ENCODE measurements at regions not wholly inside any gene's neighbourhood (a gene's known extent, or its start where the extent isn't known, plus 50 kb on each side); places are given as distances from the start of the nearest gene placed in this dataset.

DNA sequence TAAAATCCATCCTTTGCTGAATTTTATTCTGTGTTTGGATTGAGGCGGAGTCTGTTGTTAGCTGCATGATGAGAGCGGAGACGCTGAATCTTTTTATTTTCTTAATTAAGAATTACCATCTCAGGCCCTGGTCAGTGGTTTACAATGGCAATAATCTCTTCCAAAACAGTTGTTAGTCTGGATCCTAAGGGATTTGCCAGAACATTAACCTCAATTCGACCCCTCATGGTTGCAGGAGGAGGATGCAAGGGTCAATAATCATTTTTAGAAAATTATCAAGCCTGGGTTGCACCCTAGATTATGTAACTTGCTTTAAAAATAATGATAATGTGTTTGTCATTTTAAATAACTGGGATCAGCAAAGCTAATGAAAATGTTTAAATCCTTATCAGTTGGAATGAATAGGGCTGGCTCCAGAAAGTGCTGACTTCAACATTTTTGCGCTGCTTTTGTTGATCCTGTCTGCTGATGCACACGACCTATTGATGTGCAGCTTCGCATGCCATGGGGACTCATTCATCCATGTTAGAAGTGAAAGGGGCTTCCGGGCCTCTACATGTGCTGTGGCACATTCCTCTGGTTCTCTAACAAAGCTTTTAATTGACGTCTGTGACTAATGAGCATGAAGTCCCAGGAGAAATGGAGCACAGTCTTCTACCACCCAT lies 80.7 kb upstream of the KIAA1217 start:
- Histone ChIP-seq H3K27ac (ENCODE audit: insufficient read depth in 1 of 2, low read depth in 1 of 2, low read length in 2 of 2, poor library complexity in 1 of 2, severe bottlenecking in 2 of 2) (no peak overlapping the region), H3K4me1 (ENCODE audit: control extremely low read depth in 1 of 4, control insufficient read depth in 4 of 4, insufficient read depth in 4 of 4, low read length in 3 of 4) (no peaks in the 10 kb centered on the region), H3K4me3 (ENCODE audit: control insufficient read depth in 1 of 7, extremely low read depth in 1 of 7, insufficient read depth in 4 of 7, low read depth in 2 of 7, low read length in 6 of 7) (no peak overlapping the region), H3K9me3 (ENCODE audit: control extremely low read depth in 1 of 5, control insufficient read depth in 4 of 5, insufficient read depth in 2 of 5, low read depth in 1 of 5, low read length in 4 of 5) (no peaks in the 10 kb centered on the region), H3K27me3 (replicated peaks in 2 of 5; ENCODE audit: control insufficient read depth in 4 of 5, insufficient read depth in 5 of 5, low read length in 4 of 5) (no peaks in the 10 kb centered on the region), H3K36me3 (ENCODE audit: control insufficient read depth in 4 of 4, insufficient read depth in 4 of 4, low read length in 3 of 4) (no peaks in the 10 kb centered on the region)
- WGBS (ENCODE audit: insufficient coverage) = 100% methylated on average over 4 of the region's 9 CpGs
- ChIA-PET CTCF (no interaction called here), POLR2A (no interaction called here)
- no peak for DNase-seq

DNA sequence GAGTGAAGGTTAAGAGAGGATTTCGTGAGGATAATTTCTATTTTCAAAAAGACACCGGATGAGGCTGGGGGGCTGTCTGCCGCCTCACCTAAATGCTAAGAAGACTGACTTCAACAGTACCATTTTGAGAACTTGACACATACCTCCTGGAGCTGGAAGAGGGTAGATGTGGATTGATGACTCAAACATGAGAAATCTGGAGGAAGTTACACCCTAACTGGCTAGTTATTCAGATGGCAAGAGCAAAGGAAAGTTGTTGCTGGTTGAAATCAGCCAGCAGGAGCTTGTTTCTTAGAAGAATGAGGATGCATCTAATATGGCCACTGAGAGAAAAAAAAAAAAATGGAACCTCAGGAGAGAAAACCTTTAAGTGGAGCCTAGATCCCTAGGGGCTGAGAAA lies 76.2 kb upstream of the KIAA1217 start:
- Histone ChIP-seq H3K27ac (ENCODE audit: insufficient read depth in 1 of 2, low read depth in 1 of 2, low read length in 2 of 2, poor library complexity in 1 of 2, severe bottlenecking in 2 of 2) (no peak overlapping the region), H3K4me1 (ENCODE audit: control extremely low read depth in 1 of 4, control insufficient read depth in 4 of 4, insufficient read depth in 4 of 4, low read length in 3 of 4) (no peaks in the 10 kb centered on the region), H3K36me3 (ENCODE audit: control insufficient read depth in 4 of 4, insufficient read depth in 4 of 4, low read length in 3 of 4) (no peaks in the 10 kb centered on the region), H3K4me3 (ENCODE audit: control insufficient read depth in 1 of 7, extremely low read depth in 1 of 7, insufficient read depth in 4 of 7, low read depth in 2 of 7, low read length in 6 of 7) (no peak overlapping the region), H3K27me3 (replicated peaks in 2 of 5; ENCODE audit: control insufficient read depth in 4 of 5, insufficient read depth in 5 of 5, low read length in 4 of 5) (no peaks in the 10 kb centered on the region), H3K9me3 (ENCODE audit: control extremely low read depth in 1 of 5, control insufficient read depth in 4 of 5, insufficient read depth in 2 of 5, low read depth in 1 of 5, low read length in 4 of 5) (no peaks in the 10 kb centered on the region)
- WGBS (ENCODE audit: insufficient coverage) = 100% methylated on average over 1 of the region's 3 CpGs
- CTCF ChIA-PET = no interaction called here
- DNase-seq = no peak
- POLR2A ChIA-PET = no interaction called here

DNA sequence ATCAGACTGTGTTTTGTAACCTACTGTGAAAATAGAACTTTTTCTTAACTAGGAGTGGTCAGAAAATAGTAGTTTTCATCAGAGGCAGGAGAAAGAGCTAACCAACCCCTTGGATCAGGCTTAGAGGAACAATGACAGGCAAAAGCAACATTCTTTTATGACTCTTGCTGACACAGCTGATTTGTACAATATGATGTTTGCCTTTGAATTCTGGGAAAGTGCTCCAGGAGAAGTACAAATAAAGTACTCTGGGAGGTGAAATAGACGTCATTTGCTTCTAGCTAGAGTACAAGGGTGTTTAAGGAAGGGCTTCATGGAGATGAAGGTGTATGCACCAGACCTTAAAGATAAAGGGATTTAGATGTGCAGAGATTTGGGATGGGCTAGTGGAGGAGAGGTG lies 75.1 kb upstream of the KIAA1217 start:
- Histone ChIP-seq H3K27me3 (replicated peaks in 2 of 5; ENCODE audit: control insufficient read depth in 4 of 5, insufficient read depth in 5 of 5, low read length in 4 of 5) (no peaks in the 10 kb centered on the region), H3K4me1 (ENCODE audit: control extremely low read depth in 1 of 4, control insufficient read depth in 4 of 4, insufficient read depth in 4 of 4, low read length in 3 of 4) (no peaks in the 10 kb centered on the region), H3K9me3 (ENCODE audit: control extremely low read depth in 1 of 5, control insufficient read depth in 4 of 5, insufficient read depth in 2 of 5, low read depth in 1 of 5, low read length in 4 of 5) (no peaks in the 10 kb centered on the region), H3K36me3 (ENCODE audit: control insufficient read depth in 4 of 4, insufficient read depth in 4 of 4, low read length in 3 of 4) (no peaks in the 10 kb centered on the region), H3K4me3 (ENCODE audit: control insufficient read depth in 1 of 7, extremely low read depth in 1 of 7, insufficient read depth in 4 of 7, low read depth in 2 of 7, low read length in 6 of 7) (no peak overlapping the region), H3K27ac (ENCODE audit: insufficient read depth in 1 of 2, low read depth in 1 of 2, low read length in 2 of 2, poor library complexity in 1 of 2, severe bottlenecking in 2 of 2) (no peak overlapping the region)
- ChIA-PET CTCF (interaction anchor here (0.6 kb wide), 1 partner anchor 373 kb away, joined by 3 read pairs; no protein-coding TSS in a partner anchor), POLR2A (no interaction called here)
- no peak for DNase-seq
- 58% methylated on average over 1 of the region's 1 CpG for WGBS (ENCODE audit: insufficient coverage)

DNA sequence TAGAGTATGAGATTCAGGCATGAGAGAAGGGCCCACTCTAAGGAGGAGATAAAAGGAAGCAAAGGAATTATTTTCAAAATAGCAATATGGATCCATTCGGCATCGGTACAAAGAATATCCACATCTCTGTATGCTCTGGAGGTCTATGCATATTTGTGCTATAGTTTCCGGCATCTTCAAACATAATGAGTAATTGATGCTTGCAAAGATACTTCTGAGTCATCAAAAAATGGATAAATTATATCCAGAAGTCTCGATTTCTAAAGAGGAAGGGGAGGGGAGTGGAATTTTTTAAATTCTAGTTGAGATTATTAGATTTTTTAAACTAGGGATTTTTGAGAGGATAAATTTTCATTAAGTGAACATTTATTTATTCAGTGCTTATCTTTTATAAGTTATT lies 72.9 kb upstream of the KIAA1217 start:
- no peak overlapping the region for H3K27ac ChIP-seq (ENCODE audit: insufficient read depth in 1 of 2, low read depth in 1 of 2, low read length in 2 of 2, poor library complexity in 1 of 2, severe bottlenecking in 2 of 2)
- H3K27me3 ChIP-seq (replicated peaks in 2 of 5; ENCODE audit: control insufficient read depth in 4 of 5, insufficient read depth in 5 of 5, low read length in 4 of 5) = no peaks in the 10 kb centered on the region
- no peaks in the 10 kb centered on the region for H3K4me1 ChIP-seq (ENCODE audit: control extremely low read depth in 1 of 4, control insufficient read depth in 4 of 4, insufficient read depth in 4 of 4, low read length in 3 of 4)
- ChIA-PET CTCF (no interaction called here), POLR2A (no interaction called here)
- H3K36me3 ChIP-seq (ENCODE audit: control insufficient read depth in 4 of 4, insufficient read depth in 4 of 4, low read length in 3 of 4) = no peaks in the 10 kb centered on the region
- DNase-seq = no peak
- 100% methylated on average over 1 of the region's 4 CpGs for WGBS (ENCODE audit: insufficient coverage)
- H3K4me3 ChIP-seq (ENCODE audit: control insufficient read depth in 1 of 7, extremely low read depth in 1 of 7, insufficient read depth in 4 of 7, low read depth in 2 of 7, low read length in 6 of 7) = no peak overlapping the region
- peaks cover 0 to 6% (median 0%) of the 10 kb centered on the region in 5 experiments for H3K9me3 ChIP-seq (ENCODE audit: control extremely low read depth in 1 of 5, control insufficient read depth in 4 of 5, insufficient read depth in 2 of 5, low read depth in 1 of 5, low read length in 4 of 5)

DNA sequence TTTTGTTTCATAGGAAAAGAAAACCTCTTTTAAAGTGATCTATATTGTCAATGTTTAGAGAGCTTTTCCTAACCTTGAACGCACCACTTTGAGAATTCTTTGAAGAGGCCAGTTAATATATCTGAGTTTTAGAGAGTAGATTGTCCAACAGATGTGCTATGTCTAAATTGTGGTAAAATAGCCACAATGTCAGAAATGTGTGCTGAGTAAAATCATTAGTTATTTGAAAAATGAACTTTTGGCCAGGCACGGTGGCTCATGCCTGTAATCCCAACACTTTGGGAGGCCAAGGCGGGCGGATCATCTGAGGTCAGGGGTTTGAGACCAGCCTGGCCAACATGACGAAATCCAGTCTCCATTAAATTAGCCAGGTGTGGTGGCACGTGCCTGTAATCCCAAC lies 61.6 kb upstream of the KIAA1217 start:
- ChIA-PET CTCF (no interaction called here), POLR2A (no interaction called here)
- no peaks in the 10 kb centered on the region for H3K27me3 ChIP-seq (replicated peaks in 2 of 5; ENCODE audit: control insufficient read depth in 4 of 5, insufficient read depth in 5 of 5, low read length in 4 of 5)
- no peak overlapping the region for H3K4me3 ChIP-seq (ENCODE audit: control insufficient read depth in 1 of 7, extremely low read depth in 1 of 7, insufficient read depth in 4 of 7, low read depth in 2 of 7, low read length in 6 of 7)
- no peaks in the 10 kb centered on the region for H3K9me3 ChIP-seq (ENCODE audit: control extremely low read depth in 1 of 5, control insufficient read depth in 4 of 5, insufficient read depth in 2 of 5, low read depth in 1 of 5, low read length in 4 of 5)
- no peak overlapping the region for H3K27ac ChIP-seq (ENCODE audit: insufficient read depth in 1 of 2, low read depth in 1 of 2, low read length in 2 of 2, poor library complexity in 1 of 2, severe bottlenecking in 2 of 2)
- H3K36me3 ChIP-seq (ENCODE audit: control insufficient read depth in 4 of 4, insufficient read depth in 4 of 4, low read length in 3 of 4) = no peaks in the 10 kb centered on the region
- DNase-seq = no peak
- H3K4me1 ChIP-seq (ENCODE audit: control extremely low read depth in 1 of 4, control insufficient read depth in 4 of 4, insufficient read depth in 4 of 4, low read length in 3 of 4) = no peaks in the 10 kb centered on the region
- 100% methylated on average over 3 of the region's 6 CpGs for WGBS (ENCODE audit: insufficient coverage)

DNA sequence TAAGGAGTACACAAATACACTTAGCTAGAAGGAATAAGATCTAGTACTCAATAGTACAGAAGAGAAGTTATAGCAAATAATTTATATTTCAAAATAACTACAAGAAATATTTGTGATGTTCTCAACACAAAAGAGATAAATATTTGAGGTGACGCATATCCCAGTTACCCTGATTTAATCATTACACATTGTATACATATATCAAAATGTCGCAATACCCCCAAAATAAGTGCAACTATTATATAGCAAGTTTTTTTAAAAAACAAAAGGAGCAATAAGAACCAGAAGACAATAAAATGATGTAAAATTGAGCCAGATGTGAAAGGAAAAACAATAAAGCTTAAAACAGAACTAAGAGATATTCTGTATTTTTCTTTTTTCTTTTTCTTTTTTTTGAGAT lies 59.3 kb upstream of the KIAA1217 start:
- WGBS (ENCODE audit: insufficient coverage) = no CpG with 5 or more reads among the region's 2 CpGs
- Histone ChIP-seq H3K4me1 (ENCODE audit: control extremely low read depth in 1 of 4, control insufficient read depth in 4 of 4, insufficient read depth in 4 of 4, low read length in 3 of 4) (no peaks in the 10 kb centered on the region), H3K27ac (ENCODE audit: insufficient read depth in 1 of 2, low read depth in 1 of 2, low read length in 2 of 2, poor library complexity in 1 of 2, severe bottlenecking in 2 of 2) (no peak overlapping the region), H3K36me3 (ENCODE audit: control insufficient read depth in 4 of 4, insufficient read depth in 4 of 4, low read length in 3 of 4) (no peaks in the 10 kb centered on the region), H3K27me3 (replicated peaks in 2 of 5; ENCODE audit: control insufficient read depth in 4 of 5, insufficient read depth in 5 of 5, low read length in 4 of 5) (no peaks in the 10 kb centered on the region), H3K9me3 (ENCODE audit: control extremely low read depth in 1 of 5, control insufficient read depth in 4 of 5, insufficient read depth in 2 of 5, low read depth in 1 of 5, low read length in 4 of 5) (no peaks in the 10 kb centered on the region), H3K4me3 (ENCODE audit: control insufficient read depth in 1 of 7, extremely low read depth in 1 of 7, insufficient read depth in 4 of 7, low read depth in 2 of 7, low read length in 6 of 7) (no peak overlapping the region)
- CTCF ChIA-PET = no interaction called here
- POLR2A ChIA-PET = no interaction called here
- DNase-seq = no peak

DNA sequence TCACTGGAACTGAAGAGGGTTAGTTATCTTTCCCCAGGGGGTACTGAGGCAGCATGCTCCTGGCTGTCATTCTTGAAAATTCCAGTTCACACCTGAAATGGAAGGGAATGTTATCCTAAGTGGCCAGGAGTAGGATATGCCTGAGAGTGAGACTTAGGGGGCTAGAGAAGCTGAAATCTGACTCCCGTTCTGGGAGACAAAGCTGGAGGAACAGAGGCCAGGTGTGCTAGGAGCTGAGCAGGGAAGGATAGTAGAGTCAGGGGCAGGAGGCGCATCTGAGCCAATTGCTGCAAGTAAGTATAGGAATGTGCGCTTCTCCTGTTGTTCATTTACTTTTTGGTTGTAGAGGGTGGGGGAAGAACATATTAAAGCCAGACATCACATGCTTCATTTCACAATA lies 58.1 kb upstream of the KIAA1217 start:
- Histone ChIP-seq H3K27ac (ENCODE audit: insufficient read depth in 1 of 2, low read depth in 1 of 2, low read length in 2 of 2, poor library complexity in 1 of 2, severe bottlenecking in 2 of 2) (no peak overlapping the region), H3K4me1 (ENCODE audit: control extremely low read depth in 1 of 4, control insufficient read depth in 4 of 4, insufficient read depth in 4 of 4, low read length in 3 of 4) (no peaks in the 10 kb centered on the region), H3K4me3 (ENCODE audit: control insufficient read depth in 1 of 7, extremely low read depth in 1 of 7, insufficient read depth in 4 of 7, low read depth in 2 of 7, low read length in 6 of 7) (no peak overlapping the region), H3K36me3 (ENCODE audit: control insufficient read depth in 4 of 4, insufficient read depth in 4 of 4, low read length in 3 of 4) (no peaks in the 10 kb centered on the region), H3K27me3 (replicated peaks in 2 of 5; ENCODE audit: control insufficient read depth in 4 of 5, insufficient read depth in 5 of 5, low read length in 4 of 5) (no peaks in the 10 kb centered on the region), H3K9me3 (ENCODE audit: control extremely low read depth in 1 of 5, control insufficient read depth in 4 of 5, insufficient read depth in 2 of 5, low read depth in 1 of 5, low read length in 4 of 5) (no peaks in the 10 kb centered on the region)
- ChIA-PET POLR2A (no interaction called here), CTCF (no interaction called here)
- DNase-seq = no peak
- WGBS (ENCODE audit: insufficient coverage) = 95% methylated on average over 2 of the region's 3 CpGs
